HG02571 (cell line): ENCODE measurements at regions not wholly inside any gene's neighbourhood (a gene's known extent, or its start where the extent isn't known, plus 50 kb on each side); places are given as distances from the start of the nearest gene placed in this dataset.

ENCODE experiments used
- ATAC-seq: cut with Tn5 transposase; IDR thresholded peaks from one replicate; pipeline ENCODE4 v1.9.1; 2021; ENCODE audit warnings: mild to moderate bottlenecking, moderate library complexity; ENCODE audit not compliant: unreplicated experiment

- ATAC-seq: no peak
Observed at GRCh38 chr13:72384186-72384823, 343.1 kb downstream of the MZT1 start.

GRCh38 chr13:72383646-72384045 lies 343.8 kb downstream of the MZT1 start:
- no peak for ATAC-seq

GRCh38 chr13:72379581-72379980 lies 347.8 kb downstream of the MZT1 start:
- no peak for ATAC-seq

DNA sequence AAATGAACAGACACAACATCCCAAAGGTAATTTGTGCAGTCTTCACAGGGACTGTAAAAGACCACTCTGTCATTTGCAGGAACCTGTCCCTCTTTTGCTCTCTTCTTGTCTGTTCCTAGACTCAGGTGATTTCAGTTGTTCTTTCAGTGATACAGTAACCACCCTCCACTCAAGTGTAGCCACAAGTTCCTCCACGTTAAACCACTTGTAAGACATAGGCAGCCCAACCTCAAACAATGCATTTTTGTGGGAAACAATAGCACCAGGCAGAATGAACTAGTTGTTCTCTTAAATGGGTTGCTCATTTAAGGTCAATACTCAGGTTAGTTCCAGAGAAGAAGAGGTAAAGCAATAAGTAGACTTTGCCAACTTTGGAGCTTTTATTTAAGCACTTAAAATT lies 359.4 kb downstream of the MZT1 start:
- no peak for ATAC-seq

DNA sequence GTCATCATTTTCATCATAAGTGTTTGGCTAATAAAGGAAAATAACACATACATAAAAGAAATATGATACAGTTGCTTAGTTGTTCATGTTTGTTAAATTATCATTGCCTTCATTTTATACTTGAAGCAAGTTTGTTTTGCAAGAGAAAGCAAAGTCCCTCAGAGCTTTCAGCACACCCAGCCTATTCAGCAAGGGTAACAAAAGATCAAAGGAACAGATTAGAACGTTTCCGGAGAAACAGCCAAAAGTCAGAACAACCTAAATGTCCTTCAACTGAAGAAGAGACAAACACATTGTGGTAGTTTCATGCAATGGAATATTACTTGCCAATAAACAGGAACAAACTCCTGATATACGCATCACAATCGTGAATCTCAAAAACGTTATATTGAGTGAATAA lies 380.7 kb downstream of the MZT1 start:
- no peak for ATAC-seq

DNA sequence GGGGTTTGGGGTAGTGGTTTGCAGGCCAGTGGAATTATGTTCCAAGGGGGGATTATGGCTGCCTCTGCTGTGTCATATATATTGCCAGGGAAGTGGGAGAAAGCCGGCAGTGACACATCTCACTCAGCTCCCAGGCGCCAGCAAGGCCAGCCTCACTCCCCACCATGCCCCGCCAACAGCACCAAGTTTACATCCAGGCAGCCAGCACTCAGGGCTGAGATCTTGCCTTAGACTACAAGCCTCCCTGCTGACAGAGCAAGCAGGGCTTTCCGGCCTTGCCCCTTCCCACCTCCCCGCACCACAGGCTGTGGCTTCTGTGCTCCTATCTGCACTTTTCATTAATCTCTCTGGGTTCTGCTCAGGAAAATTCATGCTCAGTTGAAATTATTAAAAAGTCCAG lies 385.1 kb downstream of the MZT1 start:
- ATAC-seq: no peak

DNA sequence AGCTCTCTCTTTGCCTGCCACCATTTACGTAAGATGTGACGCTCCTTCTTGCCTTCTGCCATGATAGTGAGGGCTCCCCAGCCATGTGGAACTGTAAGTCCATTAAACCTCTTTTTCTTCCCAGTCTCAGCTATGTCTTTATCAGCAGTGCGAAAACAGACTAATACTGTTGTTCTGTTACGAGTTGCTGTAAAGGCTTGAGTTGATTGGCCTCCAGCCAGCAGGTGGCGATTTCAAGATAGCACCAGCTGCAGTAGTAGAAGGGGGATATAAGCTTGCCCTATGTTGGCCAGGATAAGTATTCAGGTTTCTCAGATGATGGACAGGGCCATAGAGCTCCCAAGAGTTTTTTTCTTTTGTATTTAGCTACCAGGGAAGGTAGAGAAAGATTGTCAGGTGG lies 385.5 kb downstream of the MZT1 start:
- no peak for ATAC-seq

DNA sequence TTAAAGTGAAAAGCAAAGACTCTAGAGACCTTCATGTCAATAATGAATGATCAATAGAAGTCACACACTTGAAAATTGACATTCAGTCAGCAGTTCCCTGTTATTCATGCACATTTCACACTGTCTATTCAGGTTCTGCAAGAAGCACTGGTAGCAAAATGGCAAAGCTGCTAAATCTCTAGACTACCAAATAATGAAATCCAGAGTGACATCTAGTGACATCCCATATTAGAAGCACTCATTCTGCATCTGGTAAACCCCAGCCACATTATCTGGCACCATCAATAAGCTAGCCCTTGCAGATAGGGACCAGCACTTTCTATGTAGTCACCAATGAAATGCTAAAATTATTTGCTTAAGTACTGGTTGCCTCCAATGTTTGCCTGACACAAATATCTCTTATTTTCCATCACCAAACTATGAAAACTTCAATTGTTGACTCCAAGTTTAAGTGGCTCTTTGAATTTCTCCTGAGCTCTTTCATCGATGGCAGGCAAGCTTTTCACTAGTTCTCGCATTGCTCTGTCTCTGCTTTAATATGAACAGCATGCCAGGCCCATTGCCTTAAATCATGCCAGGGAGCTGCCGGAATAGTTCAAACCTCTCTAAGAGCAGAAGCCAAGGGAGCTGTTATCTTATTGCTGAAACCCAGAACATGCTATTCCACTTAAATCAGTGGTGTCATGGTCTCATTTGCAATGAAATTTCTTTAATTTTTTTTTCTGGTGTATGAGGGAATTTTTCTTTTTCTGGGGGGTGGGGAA lies 409.9 kb downstream of the MZT1 start:
- no peak for ATAC-seq

GRCh38 chr13:72316716-72317115 lies 410.7 kb downstream of the MZT1 start:
- no peak for ATAC-seq

DNA sequence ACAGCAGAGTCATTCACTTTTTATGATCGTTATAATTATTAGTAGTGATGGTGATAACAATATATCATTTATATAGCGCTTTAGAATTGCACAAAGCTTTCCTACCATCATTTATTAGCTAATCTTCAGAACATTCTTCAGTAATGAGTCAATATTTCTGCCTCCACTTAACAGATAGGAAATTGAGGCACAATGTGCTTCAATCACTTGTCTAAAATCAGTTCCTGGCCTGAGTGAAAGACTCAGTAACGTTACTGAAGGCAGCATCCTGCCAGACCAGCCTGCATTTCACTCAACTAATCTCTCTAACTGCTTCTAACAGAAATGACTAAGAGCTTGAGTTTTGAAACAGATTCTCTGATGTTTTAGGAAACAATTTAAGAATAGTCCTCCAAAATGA lies 412.1 kb downstream of the MZT1 start:
- no peak for ATAC-seq

GRCh38 chr13:72314210-72314609 lies 413.2 kb downstream of the MZT1 start:
- ATAC-seq: no peak

DNA sequence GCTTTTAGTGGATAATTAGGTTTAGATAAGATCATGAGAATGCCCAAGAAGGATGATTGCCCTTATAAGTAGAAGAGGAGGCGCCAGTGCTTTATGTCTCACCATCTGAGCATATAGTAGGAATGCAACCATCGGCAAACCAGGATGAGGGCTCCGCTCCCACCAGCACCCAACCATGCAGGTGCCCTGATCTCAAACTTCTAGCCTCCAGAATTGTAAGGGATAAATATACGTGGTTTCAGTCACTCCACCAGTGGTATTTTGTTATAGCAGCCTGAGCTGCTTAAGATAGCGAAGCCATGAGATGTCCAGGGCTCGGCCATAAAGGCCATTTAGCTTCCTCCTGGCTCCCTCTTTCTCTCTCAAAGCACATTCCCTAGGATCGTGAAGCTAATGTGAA lies 413.9 kb downstream of the MZT1 start:
- ATAC-seq: no peak

DNA sequence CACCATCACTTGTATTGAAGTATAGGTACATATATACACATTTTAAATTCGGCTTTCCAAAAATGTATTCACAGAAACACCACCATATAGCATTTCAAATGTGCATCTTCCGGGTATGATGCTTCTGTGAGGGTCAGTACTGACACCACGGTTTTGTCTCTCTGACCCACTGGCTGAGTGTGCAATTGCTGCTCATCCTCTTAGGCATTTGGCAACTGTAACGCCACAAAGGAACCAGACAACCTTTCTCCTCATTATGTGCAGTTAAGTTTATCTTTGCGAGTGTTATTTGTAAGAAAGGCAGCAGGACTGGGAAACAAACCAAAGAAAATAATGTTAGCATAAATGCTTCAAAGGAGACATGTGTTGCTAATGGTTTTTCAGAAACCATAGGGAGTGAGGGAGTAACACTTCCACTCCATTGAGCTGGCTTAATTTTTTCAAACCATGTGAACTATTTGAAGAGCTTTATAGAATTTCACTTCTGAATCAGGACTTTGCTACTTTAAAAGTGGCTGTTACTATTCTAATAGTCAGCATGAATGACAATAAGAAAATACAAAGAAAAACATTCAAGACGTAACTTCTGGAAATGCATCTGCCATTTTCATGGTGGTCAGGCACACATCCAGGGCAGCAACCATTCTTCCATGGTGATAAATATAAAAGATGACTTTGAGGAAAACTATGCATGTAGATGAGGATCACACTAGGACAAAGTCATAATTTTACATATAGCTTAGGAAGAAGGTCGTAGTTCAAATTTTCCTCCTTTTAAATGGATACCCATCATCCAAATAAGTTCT lies 423.3 kb downstream of the MZT1 start:
- no peak for ATAC-seq

DNA sequence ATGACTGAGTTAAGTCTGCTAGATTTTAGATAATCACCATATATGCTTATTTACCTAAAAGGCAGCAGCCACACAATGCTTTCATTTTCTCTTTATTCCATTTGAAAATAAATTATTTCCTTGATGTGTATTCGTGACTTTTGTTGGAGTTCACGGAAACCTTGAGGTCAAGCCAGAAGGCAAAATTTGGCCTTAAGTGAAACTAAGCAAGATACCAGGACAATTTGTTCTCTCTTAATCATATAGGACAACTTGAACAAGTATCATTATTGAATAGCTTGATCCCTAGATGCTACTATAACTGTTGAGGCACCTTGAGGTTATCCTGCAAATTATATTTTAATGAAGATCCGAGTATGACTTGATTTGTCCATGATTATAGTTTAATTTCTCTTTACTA lies 429.2 kb upstream of the DACH1 start:
- no peak for ATAC-seq

GRCh38 chr13:72295153-72295552 lies 428.1 kb upstream of the DACH1 start:
- no peak for ATAC-seq

- no peak for ATAC-seq
Observed at GRCh38 chr13:72293206-72293605, 426.2 kb upstream of the DACH1 start.

DNA sequence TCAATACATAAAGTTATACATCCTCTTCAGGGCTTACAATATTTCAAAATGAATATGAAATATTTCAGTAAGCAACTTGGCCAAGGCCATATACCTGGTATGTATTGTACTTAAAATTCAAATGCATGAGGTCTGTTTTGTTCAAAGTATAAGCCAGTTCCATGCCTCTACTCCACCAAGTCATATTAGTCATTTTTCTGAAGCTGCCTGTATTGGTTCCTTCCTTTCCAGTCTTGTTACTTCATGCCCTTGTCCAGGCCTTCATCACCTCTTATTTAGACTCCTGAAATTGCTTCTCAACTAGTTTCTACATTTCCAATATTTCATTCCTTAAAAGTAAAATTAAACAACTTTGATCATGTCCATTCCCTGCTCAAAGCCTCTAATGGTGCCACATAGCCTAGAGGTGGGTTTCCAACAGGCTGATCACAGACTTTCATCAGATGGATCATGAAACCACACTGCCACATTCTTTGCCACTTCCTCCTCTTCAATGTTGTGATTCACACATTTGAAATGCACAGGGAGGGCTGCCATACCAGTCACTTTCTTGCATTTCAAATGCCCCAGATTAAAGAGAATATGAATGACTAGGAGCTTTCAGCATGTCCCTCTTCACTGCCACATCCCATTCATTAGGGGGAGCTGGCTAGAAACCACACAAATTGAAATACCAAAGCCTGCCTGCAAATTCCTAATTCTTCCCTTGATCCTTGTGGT lies 424.1 kb upstream of the DACH1 start:
- no peak for ATAC-seq

DNA sequence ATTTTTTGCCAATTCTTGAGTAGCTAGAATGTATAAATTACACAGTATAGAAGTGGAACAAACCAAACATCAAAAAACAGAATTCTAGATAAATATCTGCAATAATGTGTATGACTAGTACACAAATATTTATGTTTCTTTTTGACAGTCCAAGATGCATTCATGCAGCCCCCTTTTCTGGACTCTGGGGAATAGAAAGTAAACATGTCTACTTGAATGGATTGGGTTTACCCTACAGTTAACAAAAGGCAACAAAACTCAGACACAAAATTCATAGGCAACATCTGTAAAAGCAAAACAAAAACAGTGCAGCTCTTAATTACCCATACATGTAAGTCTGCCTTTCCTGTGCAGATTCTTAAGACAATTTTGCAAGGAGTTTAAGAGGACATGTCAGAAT lies 419.4 kb upstream of the DACH1 start:
- no peak for ATAC-seq

DNA sequence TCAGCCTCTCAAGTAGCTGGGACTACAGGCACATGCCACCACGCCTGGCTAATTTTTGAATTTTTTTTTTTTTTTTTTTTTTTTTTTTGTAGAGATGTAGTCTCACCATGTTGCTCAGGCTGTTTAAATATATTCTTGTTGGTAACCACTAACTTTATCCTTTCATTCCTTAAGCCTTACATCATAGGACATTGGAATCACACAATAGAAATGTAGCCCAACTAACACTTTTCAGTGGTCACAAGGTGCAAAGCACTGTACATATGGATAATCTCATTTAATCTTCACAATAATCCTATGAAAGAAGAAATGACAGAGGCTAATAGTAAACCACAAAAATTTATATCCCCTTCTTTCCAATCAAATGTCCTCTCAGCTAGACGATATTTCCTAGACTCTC lies 417.8 kb upstream of the DACH1 start:
- ATAC-seq: no peak

GRCh38 chr13:72261732-72262131 lies 394.7 kb upstream of the DACH1 start:
- ATAC-seq: no peak

DNA sequence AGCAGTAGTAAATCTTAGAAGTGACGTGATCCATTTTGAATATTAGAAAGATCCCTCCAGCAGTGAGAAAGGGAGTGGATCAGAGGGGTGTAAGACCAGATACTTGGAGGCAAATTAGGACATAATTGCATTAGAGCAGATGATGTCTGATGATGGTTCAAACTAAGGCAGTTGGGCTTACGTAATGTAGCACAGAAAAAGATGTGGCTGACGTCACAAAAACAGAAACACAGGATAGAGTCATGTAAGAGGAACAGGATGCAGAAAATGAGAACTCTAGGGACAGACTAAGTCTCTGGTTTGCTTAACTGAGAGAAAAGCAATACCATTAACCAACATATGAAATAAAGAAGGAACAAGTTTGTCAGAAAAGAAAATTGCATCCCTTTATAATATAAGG lies 392.5 kb upstream of the DACH1 start:
- ATAC-seq: no peak
